HG02884 (cell line): ENCODE measurements at regions not wholly inside any gene's neighbourhood (a gene's known extent, or its start where the extent isn't known, plus 50 kb on each side); places are given as distances from the start of the nearest gene placed in this dataset.
"Not testable (repeated sequence)": the region's sequence is repeated elsewhere in the genome, so short reads cannot be mapped to it uniquely, and the experiment has no call there.

Experiments
- ATAC-seq: cut with Tn5 transposase; IDR thresholded peaks from one replicate; pipeline ENCODE4 v1.9.1; 2021; ENCODE audit warnings: mild to moderate bottlenecking, moderate library complexity; ENCODE audit not compliant: unreplicated experiment

GRCh38 chrX:74085642-74086236, 218.2 kb upstream of the ZCCHC13 start:
- no peak for ATAC-seq

GRCh38 chrX:74080165-74080564, 223.8 kb upstream of the ZCCHC13 start:
- no peak for ATAC-seq

- no peak for ATAC-seq
Measured at GRCh38 chrX:74065831-74066390, 213.4 kb upstream of the XIST start.

GRCh38 chrX:74063426-74064155, 211.1 kb upstream of the XIST start:
- no peak for ATAC-seq

- no peak for ATAC-seq
Measured at GRCh38 chrX:74061879-74062278, 209.4 kb upstream of the XIST start.

GRCh38 chrX:74049126-74049525, 196.6 kb upstream of the XIST start:
- no peak for ATAC-seq

GRCh38 chrX:74034066-74034465, 181.6 kb upstream of the XIST start:
- ATAC-seq, result not testable (repeated sequence)

- not testable (repeated sequence) for ATAC-seq
Measured at GRCh38 chrX:74031527-74031926, 179.0 kb upstream of the XIST start.

GRCh38 chrX:74030766-74031165, 178.3 kb upstream of the XIST start:
- not testable (repeated sequence) for ATAC-seq

- ATAC-seq, result not testable (repeated sequence)
Measured at GRCh38 chrX:74025145-74025544, 172.6 kb upstream of the XIST start.

GRCh38 chrX:74023203-74023602, 170.7 kb upstream of the XIST start:
- no peak for ATAC-seq

GRCh38 chrX:74018253-74018652, 165.7 kb upstream of the XIST start:
- ATAC-seq, result no peak

GRCh38 chrX:74015379-74016019, 163.0 kb upstream of the XIST start:
- ATAC-seq, result peak; percentile 93

- ATAC-seq, result no peak
Measured at GRCh38 chrX:74009041-74009440, 156.5 kb upstream of the XIST start.

- no peak for ATAC-seq
Measured at GRCh38 chrX:73992019-73992418, 139.5 kb upstream of the XIST start.

- ATAC-seq, result no peak
Measured at GRCh38 chrX:73987166-73987565, 134.7 kb upstream of the XIST start.

- ATAC-seq, result no peak
Measured at GRCh38 chrX:73979551-73980131, 127.1 kb upstream of the XIST start.

GRCh38 chrX:73977542-73978169, 125.1 kb upstream of the XIST start:
- ATAC-seq, result peak; percentile 87

GRCh38 chrX:73967461-73967860, 114.9 kb upstream of the XIST start:
- ATAC-seq, result not testable (repeated sequence)

GRCh38 chrX:73965833-73966232, 113.3 kb upstream of the XIST start:
- ATAC-seq, result no peak

- ATAC-seq, result no peak
Measured at GRCh38 chrX:73964579-73964978, 112.1 kb upstream of the XIST start.
